ENCODE measurements at regions not wholly inside any gene's neighbourhood (a gene's known extent, or its start where the extent isn't known, plus 50 kb on each side); places are given as distances from the start of the nearest gene placed in this dataset.

GRCh38 chr13:73585236-73585635 lies 526.4 kb downstream of the KLF5 start:
- no peak overlapping the region for H3K27ac ChIP-seq
- no peak for TF ChIP-seq CTCF (conservative IDR thresholded peaks at IDR 0.05)

GRCh38 chr13:73583331-73583730 lies 524.5 kb downstream of the KLF5 start:
- H3K27ac ChIP-seq = no peak overlapping the region
- TF ChIP-seq CTCF (conservative IDR thresholded peaks at IDR 0.05) = no peak

- no peak overlapping the region for H3K27ac ChIP-seq
- TF ChIP-seq CTCF (conservative IDR thresholded peaks at IDR 0.05) = no peak
These were observed 521.9 kb downstream of the KLF5 start for GRCh38 chr13:73580513-73581267.

- TF ChIP-seq CTCF (conservative IDR thresholded peaks at IDR 0.05) = no peak
- H3K27ac ChIP-seq = no peak overlapping the region
These were observed 520.9 kb downstream of the KLF5 start for GRCh38 chr13:73579574-73580274.

GRCh38 chr13:73578251-73578875 lies 519.6 kb downstream of the KLF5 start:
- H3K27ac ChIP-seq = no peak overlapping the region
- no peak for TF ChIP-seq CTCF (conservative IDR thresholded peaks at IDR 0.05)

GRCh38 chr13:73576291-73576690 lies 517.5 kb downstream of the KLF5 start:
- TF ChIP-seq CTCF (conservative IDR thresholded peaks at IDR 0.05) = no peak

GRCh38 chr13:73572824-73573223 lies 514.0 kb downstream of the KLF5 start:
- no peak overlapping the region for H3K27ac ChIP-seq

More at GRCh38 chr13:73576291-73576690, 517.5 kb downstream of the KLF5 start:
- no peak overlapping the region for H3K27ac ChIP-seq

More at GRCh38 chr13:73572824-73573223, 514.0 kb downstream of the KLF5 start:
- TF ChIP-seq CTCF (conservative IDR thresholded peaks at IDR 0.05) = no peak
